Cortex of kidney (tissue), 1 donor: ENCODE measurements at regions not wholly inside any gene's neighbourhood (a gene's known extent, or its start where the extent isn't known, plus 50 kb on each side); places are given as distances from the start of the nearest gene placed in this dataset.
"Not testable (repeated sequence)": the region's sequence is repeated elsewhere in the genome, so short reads cannot be mapped to it uniquely, and the experiment has no call there.

Experiments used
- DNase-seq: peaks from one replicate; lab custom pipeline; 2025; lab: John Stamatoyannopoulos, UW

DNA sequence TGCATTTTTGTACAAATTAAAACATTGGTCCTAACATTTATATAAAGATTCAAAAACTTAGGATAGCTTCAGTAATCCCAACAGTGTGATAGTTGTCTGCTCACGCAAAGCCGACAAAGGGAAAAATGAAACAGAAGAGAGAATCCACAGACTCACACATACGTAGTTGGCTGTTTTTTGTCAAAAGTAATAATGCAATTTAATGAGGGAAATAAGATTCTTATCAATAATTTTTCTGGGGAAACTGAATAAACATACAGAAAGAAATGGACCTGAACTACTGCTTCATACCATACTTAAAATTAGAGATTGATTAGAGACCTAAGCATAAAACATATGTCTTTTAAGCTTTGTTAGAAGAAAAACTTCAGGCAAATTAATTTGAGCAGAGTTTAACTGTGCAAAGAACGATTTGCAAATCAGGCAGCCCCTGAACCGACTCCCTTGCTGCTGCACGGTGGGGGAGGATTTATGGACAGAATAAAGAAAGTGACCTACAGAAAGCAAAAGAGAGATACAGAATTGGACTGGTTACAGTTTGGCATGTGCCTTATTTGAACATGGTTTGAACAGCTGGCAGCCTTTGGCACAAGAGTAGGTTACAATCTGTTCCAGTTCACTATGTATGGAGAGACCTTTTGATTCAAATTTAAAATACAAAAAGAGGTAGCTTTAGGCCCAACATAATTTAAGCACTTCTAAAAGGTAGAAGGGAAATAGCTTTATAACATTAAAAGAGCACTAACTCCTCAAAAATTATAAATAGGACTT is 64.9 kb upstream of the CTSV start:
- not testable (repeated sequence) for DNase-seq

DNA sequence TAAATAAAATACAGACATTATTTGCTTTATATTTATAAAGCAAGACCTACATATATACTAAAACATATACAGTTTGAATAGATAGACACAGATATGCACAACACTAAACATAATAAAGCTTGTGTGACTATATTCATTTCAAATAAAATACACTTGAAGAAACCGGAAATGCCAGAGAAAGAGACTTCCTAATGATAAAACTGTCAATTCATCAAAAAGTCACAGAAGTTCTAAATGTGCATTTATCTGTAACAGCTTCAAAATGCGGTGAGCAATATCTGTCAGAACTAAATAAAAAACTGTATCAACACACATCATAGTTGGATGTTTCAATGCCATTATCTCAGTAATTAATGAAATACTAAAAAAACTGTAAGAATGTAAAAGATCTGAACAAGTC is 60.6 kb upstream of the CTSV start:
- not testable (repeated sequence) for DNase-seq

GRCh38 chr9:97096793-97097192 is 57.9 kb upstream of the CTSV start:
- no peak for DNase-seq

- DNase-seq = not testable (repeated sequence)
Measured at GRCh38 chr9:97089361-97089760, 50.4 kb upstream of the CTSV start.
